Activated T-cell treated with anti-CD3 and anti-CD28 coated beads, Interleukin-2, amount 50 U/mL, for 1 hour (primary cell): ENCODE measurements at regions not wholly inside any gene's neighbourhood (a gene's known extent, or its start where the extent isn't known, plus 50 kb on each side); places are given as distances from the start of the nearest gene placed in this dataset.

Experiments used
- DNase-seq: peaks from one replicate; pipeline ENCODE4 v3.0.0-alpha.2; 2020

DNA sequence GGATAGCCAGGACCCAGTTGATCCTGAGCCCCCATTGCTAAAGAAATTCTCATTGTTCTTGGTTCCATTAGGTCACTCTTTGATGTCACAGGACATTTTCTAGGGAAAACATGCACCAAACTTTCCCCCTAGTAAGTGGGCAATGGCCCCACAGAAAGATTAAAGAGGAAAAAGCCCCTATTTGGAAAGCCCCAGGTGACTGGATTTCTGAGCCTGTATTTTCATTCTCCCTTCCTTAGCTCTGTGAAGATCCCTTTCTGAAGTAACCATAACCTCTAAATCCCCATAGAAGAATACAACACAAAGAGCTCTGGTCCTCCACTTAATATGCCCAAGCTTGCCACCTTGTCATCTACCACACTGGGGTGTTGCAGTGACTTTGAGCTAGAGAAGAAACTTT is 232.3 kb upstream of the FGGY start:
- DNase-seq: no peak

DNA sequence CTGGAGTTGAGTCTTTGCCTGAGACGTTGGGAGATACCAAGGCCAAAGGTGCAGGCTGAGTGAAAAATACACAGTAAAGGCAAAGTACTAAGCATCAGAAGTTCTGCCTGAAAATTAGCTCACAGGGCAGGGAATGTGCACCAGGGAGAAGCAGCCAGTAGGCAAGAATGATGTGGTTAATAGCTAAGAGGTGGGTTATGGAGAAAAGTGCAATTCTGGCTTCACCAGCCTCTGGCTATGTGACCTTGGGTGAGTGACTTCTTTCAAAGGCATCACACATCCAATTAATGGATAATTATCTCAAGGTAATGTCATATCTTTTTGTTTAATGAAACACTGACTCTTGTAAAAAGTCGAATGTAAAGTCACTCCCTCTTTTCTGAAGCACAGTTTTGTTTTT is 230.7 kb upstream of the FGGY start:
- DNase-seq: no peak

DNA sequence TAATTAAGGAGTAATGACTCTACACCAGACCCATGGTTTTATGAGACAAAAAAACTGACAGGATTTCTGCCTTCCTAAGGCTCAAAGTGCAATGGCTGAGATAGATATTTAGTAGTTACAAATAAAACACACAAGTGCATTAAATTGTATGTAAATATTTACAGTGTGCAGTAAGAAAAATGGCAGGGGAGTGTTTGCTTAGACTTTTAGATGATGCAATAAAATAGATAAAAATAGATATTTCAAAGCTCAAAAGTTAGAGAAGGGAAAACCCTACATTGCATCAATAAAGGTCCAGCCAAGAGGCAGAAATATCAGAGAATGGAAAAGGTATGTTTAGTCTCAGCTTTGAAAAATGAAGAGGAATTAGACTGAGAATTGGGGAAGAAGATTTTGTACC is 226.3 kb upstream of the FGGY start:
- DNase-seq: no peak

DNA sequence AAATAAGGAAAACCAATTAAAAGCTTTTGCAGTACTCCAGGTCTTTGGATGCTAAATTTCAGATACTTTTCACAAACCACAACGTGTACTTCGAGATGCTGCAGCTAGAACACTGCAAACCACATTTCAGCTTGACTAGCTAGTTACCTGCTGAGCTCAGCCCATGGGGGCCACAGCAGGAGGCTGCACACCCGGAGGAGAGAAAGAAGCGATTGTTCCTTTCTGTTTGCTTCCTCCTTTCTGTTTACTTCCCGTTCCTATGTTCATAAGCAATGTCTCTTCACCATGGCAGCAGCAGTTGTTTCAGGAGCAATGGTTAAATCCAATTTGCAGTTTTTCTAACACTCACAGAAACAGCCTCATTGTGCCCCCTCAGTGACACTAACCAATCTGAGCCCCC is 225.6 kb upstream of the FGGY start:
- DNase-seq: no peak

DNA sequence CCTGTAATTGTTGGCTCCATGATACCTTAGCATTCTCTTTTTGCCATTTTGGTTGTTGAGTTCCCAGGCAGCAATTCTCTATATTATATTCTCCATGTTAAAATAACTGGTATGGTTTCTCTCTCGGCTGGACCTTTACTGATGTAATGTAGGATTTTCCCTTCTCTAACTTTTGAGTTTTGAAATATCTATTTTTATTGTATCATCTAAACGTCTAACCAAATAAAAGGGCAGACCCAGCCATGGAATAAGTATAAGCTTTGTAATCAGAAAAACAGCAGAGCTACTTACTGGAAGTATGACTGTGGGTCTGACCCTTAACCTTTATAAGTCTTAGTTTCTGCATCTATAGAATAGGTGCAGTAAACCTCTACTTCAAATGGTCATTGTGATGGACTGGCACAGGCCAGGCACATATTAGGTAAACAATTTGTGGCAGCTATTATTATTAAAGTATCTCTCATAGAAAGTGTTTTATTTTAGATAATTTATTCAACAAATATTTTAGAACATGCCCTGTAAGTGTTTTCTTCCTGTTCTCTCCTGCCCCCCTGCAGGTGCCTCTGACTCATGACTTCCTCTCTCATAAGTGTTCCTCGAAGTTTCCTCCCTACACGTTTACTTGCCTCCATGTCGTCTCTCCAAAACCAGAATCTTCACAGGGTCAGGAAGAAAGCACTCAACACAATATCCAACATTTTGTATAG is 224.9 kb upstream of the FGGY start:
- no peak for DNase-seq

DNA sequence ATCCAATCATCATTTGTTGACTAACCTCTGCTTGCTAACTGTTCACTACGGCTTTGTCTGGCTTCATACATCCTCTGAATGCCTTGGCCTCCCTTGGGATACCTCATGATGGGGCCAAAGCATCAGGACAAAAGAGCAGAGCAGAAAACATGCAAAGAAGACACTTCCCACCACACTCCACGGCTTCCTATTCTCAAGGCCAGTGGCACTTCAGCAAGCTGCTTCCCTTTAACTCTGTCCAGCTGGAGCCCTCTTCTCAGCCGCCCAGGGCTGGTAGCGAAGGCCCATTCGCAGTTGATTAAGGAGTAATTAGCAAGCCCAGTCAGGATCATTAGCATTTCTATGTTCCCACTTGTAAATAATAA is 224.3 kb upstream of the FGGY start:
- DNase-seq: no peak

DNA sequence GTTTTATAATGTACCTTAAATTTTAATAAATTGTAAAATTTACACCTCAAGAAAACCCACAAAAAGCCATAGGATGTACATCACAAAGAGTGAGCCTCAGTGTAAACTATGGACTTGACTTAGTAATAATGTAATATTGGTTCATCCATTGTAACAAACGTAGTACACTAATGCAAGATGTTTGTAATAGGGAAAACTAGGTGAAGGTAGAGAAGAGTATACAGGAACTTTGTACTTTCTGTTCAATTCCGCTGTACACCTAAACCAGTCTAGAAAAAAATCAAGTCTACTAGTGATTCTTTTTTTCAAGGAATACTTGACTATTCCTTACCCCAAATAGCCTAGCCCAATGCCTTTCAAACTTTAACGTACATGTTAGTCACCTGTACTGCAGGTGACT is 222.3 kb upstream of the FGGY start:
- no peak for DNase-seq

DNA sequence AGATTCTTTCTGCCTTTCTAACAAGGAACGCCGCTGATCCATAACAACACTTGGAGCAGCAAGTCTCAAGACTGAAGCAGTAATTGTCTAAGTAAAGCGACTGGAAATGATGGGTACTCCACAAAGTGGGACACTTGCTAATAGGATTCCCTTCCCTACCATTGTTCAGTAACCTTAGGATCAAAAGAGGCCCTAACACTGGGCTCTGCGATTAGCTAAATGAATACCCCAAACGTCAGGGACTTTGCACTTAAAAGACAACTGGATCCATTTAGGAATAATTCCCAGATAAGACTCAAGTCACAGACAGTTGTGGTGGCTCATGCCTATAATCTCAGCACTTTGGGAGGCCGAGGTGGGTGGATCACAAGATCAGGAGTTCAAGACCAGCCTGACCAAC is 221.9 kb upstream of the FGGY start:
- no peak for DNase-seq

DNA sequence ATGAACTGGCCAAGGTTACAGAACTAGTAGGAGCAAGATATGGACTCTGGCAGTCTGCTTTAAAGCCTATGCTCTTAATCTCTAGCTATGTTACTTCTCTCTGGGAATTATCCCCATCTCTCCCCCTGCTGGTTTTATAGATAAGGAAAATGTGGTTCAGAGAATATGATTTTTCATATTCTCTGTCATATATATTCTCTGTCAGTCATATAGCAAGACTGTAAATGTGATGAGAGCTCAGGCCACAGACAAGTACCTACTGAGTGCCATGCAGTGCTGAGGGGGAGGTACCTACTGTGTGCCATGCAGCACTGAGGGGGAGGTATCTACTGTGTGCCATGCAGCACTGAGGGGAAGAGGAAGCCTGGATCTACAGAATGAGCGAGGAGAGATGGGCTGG is 220.3 kb upstream of the FGGY start:
- DNase-seq: no peak

DNA sequence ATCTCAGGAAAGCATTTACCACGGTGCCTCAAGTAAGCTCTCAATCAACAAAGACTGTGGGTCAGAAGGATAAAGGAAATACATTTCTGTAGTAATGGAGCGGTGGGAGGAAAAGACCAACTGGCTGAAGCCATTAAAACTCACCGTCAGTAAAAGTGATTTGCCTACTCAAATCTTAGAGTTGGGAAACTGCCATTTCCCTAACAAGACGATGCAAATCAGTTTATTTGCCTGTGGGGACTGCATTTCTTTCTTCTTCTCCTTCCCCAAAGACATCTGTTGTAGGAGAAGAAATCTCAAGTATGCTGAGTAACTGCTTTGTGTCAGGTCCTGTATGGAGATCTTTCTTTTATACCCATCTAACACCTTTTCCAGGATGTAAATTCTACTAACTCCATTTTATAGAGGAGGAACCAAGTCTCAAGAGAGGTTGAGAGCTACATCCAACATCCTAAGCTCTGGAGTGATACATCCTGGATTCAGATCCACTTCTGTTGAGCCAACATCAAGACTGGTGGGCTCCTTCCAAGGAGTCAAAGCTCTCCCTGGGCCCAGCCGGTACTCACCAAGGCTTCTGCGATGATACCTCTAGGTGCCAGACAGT is 219.3 kb upstream of the FGGY start:
- no peak for DNase-seq

DNA sequence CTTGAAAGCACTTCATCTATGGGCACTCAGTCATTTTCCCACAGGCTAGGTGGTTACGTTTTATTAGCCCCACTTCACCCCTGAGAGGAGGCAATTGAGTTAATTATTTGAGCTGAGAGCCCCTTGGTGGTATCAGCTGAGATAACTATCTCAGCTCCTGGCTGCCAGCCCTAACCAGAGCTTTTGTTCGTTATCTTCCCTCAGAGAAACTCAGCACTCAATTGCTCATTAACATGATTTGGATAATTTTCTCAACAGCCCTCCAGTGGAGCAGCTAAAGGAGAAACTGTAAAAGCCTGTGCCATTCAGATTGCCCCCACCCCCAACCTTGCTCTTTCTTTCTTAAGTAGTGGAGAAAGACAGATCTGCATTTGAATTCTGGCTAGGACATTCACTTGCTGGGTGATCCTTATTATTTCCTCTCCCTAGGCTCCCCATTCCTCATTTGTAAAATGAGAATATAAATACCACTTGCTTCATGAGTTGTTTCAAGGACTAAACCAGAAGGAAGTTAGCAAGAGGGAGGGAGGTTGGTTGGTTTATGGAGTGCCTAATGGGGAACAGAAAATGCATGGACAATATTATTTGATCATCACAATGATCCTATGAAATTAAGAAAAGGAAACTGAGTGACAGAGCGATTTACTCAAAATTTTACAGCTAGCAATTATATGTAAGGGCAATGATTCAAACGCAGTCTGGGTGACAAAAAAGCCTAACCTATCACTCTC is 218.7 kb upstream of the FGGY start:
- no peak for DNase-seq

DNA sequence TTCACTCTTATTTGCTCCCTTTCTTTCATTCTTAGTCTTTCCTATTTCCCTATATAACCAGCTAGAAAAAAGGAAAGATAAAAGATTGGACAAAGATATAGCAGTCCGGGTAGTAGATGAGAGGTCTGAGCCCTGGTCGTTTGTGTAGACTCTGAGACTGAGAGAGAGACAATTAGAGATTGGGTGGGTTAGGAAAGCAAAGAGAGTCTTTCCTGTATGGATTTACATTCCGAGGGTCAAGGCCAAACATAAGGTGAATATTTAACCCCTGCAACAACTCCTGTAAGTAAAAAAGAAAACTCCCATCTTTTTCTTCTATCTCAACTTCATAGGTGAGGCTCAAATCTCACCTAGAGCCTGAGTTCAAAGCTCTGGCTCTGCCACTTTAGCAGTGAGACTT is 218.0 kb upstream of the FGGY start:
- no peak for DNase-seq

DNA sequence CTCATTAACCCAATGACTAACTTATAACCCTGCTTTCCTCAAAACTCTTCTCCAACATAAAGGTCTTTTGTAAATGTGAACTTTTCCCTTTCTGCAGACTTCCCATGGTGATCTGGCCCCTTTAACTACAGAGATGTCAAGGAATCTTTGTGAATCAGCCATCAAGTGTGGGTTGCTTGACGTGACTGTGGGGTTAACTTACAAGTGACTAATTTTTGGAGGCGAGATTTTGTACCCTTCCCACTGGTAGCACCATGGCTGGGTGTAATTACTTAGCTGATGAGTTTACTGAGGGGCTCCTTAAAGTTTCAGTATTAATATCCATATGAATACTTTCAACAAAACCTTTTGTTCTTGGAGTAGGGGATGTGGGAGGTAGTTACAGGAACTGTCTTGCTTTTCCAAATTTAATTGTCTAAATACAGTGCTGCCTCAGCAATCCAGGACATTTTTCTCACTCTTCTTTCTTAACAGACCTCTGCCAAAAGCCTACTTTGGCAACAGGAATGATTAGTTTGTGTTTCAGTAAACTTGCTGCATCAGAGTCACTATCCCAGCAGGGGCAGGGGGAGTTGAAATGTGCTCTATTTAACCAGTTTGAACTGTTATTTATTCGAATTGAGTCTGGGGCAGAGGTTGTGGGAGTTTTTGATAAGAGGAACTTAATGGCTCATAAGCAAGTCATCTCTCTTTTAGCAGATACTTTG is 217.3 kb upstream of the FGGY start:
- no peak for DNase-seq

DNA sequence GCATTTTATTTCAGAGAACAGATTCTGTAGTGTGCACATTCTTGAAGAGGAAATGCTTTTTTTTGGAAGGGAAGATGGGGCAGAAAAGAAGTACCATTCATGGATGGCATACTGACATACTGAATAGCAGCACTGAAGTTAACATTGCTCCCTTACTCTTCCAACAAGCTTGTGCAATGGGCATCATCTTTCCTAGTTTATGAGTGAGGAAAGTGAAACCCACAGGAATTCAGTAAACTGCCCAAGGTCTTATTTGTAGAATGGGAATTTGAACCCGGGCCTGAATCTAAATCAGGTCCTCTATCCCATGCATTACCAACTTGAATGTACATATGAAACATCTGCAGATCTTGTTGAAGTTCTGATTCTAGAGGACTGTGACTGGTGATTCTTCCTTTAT is 215.7 kb upstream of the FGGY start:
- DNase-seq: no peak

DNA sequence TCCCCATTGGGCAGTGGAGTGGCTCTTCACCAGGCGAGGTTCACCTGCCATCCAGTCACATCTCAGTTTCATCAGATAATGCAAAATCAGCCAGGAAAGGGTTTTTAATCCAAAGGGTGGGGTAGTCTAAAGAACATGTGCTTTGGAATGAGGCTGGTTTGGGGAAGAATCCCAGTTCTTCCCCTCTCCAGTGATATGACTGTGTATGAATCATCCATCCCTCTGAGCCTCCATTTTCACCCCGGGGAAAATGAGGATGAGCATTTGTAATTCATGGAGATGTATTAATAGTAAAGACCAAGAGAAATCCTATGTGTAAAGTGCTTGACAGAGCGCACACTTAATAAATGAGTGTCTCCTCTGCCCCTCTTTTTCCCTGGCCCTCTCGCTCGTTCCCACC is 215.1 kb upstream of the FGGY start:
- no peak for DNase-seq

DNA sequence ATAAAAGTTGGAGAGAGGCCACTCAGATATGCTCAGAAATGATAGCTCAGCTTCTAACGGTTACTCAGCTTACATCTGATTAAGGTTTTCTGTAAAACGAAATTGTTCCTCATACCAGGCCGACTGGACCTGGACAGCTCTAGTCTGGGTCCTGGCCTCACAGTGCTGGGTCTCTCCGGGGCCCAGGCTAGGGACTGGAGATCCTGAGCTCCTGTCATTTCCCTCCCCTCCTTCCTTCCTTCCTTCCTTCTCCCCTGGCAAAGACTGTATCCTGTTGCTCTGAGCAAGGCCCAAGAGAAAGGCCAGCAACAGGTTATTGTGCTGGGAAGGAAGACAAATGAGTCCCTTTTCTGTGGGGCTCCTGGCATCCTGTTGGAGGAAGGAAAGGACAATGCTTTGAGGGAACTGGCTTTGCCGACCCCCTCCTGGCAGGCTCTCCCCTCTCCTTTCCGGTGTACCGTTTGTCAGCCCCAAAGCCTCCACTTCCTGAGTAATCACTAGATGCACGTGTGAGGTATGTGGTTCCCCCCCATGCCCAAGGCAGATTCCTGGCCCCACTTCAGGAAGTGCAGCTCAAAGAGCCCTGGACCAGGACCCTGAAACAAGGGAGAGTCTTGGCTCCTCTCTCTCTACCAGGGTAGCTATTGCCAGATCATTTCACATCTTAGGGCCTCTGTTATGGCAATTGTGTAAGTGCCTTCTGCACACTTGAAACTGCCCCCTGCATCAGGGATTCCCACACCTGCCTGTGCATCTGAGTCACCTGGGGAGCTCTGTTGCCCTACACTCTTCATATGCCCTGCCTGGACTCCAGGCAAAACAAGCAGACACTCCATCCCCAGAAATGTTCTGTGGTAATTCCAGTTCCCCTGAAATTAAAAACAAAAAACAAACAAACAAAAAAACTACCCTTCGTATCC is 212.7 kb upstream of the FGGY start:
- no peak for DNase-seq

DNA sequence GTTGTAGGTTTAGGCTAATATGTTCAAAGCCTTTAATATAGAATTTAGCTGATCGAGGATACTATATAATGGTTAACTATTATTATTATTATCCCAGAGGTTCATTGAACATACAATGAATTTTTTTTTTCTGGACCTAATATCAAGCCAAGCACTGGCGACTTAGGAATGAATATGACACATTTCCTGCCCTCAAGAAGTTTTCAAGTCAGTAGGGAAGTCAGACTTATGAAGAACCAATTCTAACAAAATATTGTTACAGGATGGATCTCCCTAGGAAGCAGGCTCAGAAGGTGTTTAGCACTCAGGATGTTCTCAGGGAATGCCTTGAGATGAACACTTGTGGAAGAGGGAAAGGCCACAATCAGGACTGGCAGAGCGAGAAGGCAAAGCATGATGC is 211.8 kb upstream of the FGGY start:
- DNase-seq: no peak

DNA sequence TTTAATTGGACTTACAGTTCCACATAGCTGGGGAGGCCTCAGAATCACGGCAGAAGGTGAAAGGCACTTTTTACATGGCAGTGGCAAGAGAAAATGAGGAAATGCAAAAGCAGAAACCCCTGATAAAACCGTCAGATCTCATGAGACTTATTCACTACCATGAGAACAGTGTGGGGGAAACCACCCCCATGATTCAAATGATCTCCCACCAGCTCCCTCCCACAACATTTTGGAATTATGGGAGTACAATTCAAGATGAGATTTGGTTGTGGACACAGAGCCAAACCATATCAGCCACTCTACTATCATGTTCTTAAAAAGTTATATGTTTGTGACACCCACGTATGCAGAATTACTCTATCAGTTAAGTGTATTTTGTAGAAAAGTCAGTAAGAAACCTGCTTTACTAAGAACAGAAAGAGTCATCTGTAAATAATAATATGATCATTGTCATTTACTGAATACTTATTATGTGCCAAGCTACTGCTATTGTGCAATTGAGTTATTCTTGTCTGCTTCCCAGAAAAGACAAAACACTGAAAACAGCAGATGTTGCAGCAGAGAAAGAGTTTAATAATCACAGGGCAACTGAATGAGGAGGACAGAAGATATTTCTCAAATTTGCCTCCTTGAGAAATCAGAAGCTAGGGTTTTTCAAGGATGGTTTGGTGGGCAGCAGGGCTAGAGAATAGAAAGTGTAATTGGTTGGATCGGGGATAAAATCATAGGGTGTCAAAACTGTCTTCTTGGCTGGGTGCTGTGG is 207.7 kb upstream of the FGGY start:
- no peak for DNase-seq

DNA sequence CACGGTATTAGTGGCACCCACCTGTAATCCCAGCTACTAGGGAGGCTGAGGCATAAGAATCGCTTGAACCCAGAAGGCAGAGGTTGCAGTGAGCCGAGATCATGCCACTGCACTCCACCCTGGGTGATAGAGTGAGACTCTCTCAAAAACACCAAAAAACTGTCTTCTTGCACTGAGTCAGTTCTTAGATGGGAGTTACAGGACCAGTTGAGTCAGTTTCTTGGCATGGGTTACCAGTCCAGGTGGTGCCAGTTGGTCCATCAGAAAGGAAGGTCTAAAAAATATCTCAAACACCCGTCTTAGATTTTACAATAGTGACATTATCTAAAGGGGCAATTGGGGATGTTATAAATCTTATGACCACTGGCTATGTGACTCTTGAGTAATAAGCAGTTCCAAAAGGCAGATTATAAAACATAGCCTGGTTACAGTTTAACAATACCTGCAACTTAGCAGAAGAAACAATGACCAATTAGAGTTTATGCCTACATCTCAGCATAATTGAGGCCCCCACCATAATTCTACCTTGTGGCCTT is 206.9 kb upstream of the FGGY start:
- no peak for DNase-seq

DNA sequence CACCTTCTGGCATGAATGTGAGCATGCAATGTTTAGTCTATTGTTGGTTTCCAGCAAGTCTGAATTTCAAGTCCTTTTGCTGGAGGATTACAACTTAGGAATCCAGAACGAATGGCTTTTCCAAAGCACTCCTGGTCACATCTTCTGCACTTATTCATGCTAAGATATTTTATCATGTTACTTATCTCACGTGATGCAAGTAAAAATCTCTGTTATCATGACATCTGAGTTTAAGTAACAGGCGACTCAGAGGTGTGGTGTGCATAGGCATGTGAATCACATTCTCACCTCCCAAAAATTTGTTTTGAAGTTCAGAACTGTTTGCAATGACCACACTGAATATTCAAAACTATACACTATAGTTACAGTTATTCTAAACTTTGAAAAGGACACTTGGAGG is 204.8 kb upstream of the FGGY start:
- no peak for DNase-seq

DNA sequence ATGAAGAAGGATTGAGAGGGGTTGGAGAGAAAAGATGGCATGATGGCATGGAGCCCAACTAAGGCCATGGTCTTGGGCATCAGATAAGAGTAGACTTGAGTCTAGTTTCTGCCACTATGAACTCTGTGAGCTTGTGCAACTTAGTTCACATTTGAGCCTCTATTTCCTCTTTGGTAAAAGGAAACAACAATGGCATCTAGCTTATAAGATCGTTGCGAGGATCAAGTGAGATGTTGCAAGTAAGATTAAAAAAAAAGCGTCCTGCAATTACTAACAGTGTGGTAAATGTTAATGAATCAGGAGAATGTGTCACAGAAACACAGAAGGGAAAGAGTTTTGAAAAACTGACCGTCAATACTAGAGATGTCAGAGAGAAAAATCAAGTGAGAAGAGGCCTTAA is 202.9 kb upstream of the FGGY start:
- DNase-seq: no peak

DNA sequence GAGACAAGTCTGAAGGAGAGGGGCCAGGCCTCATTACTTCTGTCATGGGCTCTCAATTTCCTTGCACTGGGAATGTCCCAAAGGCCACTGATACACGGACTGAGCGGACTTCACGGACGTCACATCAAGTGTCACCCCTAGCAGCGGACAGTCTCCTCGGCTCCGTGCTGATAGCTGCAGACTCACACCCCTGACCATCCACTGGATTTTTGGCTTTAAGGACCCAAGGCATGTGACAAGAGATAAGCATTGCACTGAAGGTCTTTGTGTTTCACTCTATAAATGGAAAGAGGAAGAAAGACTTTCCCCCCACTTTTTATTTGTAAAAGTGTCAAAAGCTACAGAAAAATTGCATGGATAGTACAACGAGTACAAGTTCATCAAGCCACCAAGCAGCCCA is 200.4 kb upstream of the FGGY start:
- no peak for DNase-seq
